Progenitor cell of endocrine pancreas (in vitro differentiated cells): ENCODE measurements at regions not wholly inside any gene's neighbourhood (a gene's known extent, or its start where the extent isn't known, plus 50 kb on each side); places are given as distances from the start of the nearest gene placed in this dataset.
A peak's percentile ranks its signal among the peaks of the same experiment; 100 is the strongest.

Experiments
- DNase-seq: peaks from one replicate; pipeline ENCODE4 v3.0.0; 2021; ENCODE audit warnings: low spot score; ENCODE audit not compliant: unreplicated experiment
- H3K27ac Mint-ChIP-seq: 2 replicates; pipeline ENCODE4 v1.8.0; 2021; ENCODE audit warnings: mild to moderate bottlenecking, moderate library complexity, mixed read lengths
- H3K27me3 Mint-ChIP-seq: 2 replicates; pipeline ENCODE4 v1.8.0; 2021; ENCODE audit warnings: mixed read lengths
- H3K36me3 Mint-ChIP-seq: 2 replicates; pipeline ENCODE4 v1.8.0; 2022; ENCODE audit warnings: mixed read lengths; ENCODE audit not compliant: insufficient read depth
- H3K4me1 Mint-ChIP-seq: 2 replicates; pipeline ENCODE4 v1.8.0; 2021; ENCODE audit warnings: low read depth, mixed read lengths
- H3K4me3 Mint-ChIP-seq: 2 replicates; pipeline ENCODE4 v1.8.0; 2021; ENCODE audit warnings: low read depth, mild to moderate bottlenecking, moderate library complexity, mixed read lengths
- H3K9me3 Mint-ChIP-seq: 2 replicates; pipeline ENCODE4 v1.8.0; 2021; ENCODE audit warnings: low read depth, mixed read lengths
- CTCF ChIP-seq: fragments of 200-600 bp; sonication (generic); IDR thresholded peaks from one replicate; pipeline ENCODE4 v1.5.0; 2021; ENCODE audit warnings: antibody characterized with exemption, mild to moderate bottlenecking; ENCODE audit not compliant: unreplicated experiment

- Mint-ChIP-seq H3K27ac (peak overlapping the region; percentile 59), H3K4me3 (no peak overlapping the region)
Measured at GRCh38 chr2:111219285-111219684, 98.6 kb downstream of the BCL2L11 start.

GRCh38 chr2:111219734-111220505 lies 99.2 kb downstream of the BCL2L11 start:
- Mint-ChIP-seq H3K36me3 (peaks cover 3% of the 10 kb centered on the region), H3K9me3 (peaks cover 10% of the 10 kb centered on the region), H3K4me3 (no peak overlapping the region), H3K27me3 (peaks cover 4% of the 10 kb centered on the region), H3K27ac (peak overlapping the region; percentile 59), H3K4me1 (peaks cover 2% of the 10 kb centered on the region)
- no peak for DNase-seq
- TF ChIP-seq CTCF, result no peak

More at GRCh38 chr2:111219285-111219684, 98.6 kb downstream of the BCL2L11 start:
- no peak for DNase-seq
- H3K27me3 Mint-ChIP-seq, result peaks cover 4% of the 10 kb centered on the region
- peaks cover 3% of the 10 kb centered on the region for H3K36me3 Mint-ChIP-seq
- peaks cover 2% of the 10 kb centered on the region for H3K4me1 Mint-ChIP-seq
- TF ChIP-seq CTCF, result no peak
- peaks cover 17% of the 10 kb centered on the region for H3K9me3 Mint-ChIP-seq

GRCh38 chr2:111220962-111221361 lies 100.2 kb downstream of the BCL2L11 start:
- H3K4me1 Mint-ChIP-seq, result peaks cover 2% of the 10 kb centered on the region
- no peak overlapping the region for H3K27ac Mint-ChIP-seq
- H3K27me3 Mint-ChIP-seq, result peaks cover 4% of the 10 kb centered on the region
- no peak for DNase-seq
- TF ChIP-seq CTCF, result no peak
- H3K36me3 Mint-ChIP-seq, result peaks cover 3% of the 10 kb centered on the region
- H3K9me3 Mint-ChIP-seq, result peaks cover 13% of the 10 kb centered on the region
- H3K4me3 Mint-ChIP-seq, result no peak overlapping the region

GRCh38 chr2:111221701-111222100 lies 101.0 kb downstream of the BCL2L11 start:
- no peak for TF ChIP-seq CTCF
- Mint-ChIP-seq H3K27me3 (peaks cover 4% of the 10 kb centered on the region), H3K4me3 (no peak overlapping the region), H3K4me1 (peaks cover 2% of the 10 kb centered on the region), H3K9me3 (peaks cover 13% of the 10 kb centered on the region), H3K27ac (no peak overlapping the region), H3K36me3 (peaks cover 3% of the 10 kb centered on the region)
- DNase-seq, result no peak

- H3K27ac Mint-ChIP-seq, result no peak overlapping the region
- no peak overlapping the region for H3K4me3 Mint-ChIP-seq
- no peak for TF ChIP-seq CTCF
- no peak for DNase-seq
- peaks cover 13% of the 10 kb centered on the region for H3K9me3 Mint-ChIP-seq
- peaks cover 3% of the 10 kb centered on the region for H3K36me3 Mint-ChIP-seq
- H3K27me3 Mint-ChIP-seq, result peaks cover 4% of the 10 kb centered on the region
- H3K4me1 Mint-ChIP-seq, result peaks cover 2% of the 10 kb centered on the region
Measured at GRCh38 chr2:111222204-111222866, 101.6 kb downstream of the BCL2L11 start.
